ENCODE measurements at regions not wholly inside any gene's neighbourhood (a gene's known extent, or its start where the extent isn't known, plus 50 kb on each side); places are given as distances from the start of the nearest gene placed in this dataset.
A peak's percentile ranks its signal among the peaks of the same experiment; 100 is the strongest.

- no peak for TF ChIP-seq CTCF (IDR thresholded peaks at IDR 0.05)
- ATAC-seq (ENCODE audit: low FRiP score) (peak; percentile 14), DNase-seq (ENCODE audit: low spot score) (no peak)
Observed at GRCh38 chr3:177440456-177441104, 243.3 kb upstream of the TBL1XR1 start.

DNA sequence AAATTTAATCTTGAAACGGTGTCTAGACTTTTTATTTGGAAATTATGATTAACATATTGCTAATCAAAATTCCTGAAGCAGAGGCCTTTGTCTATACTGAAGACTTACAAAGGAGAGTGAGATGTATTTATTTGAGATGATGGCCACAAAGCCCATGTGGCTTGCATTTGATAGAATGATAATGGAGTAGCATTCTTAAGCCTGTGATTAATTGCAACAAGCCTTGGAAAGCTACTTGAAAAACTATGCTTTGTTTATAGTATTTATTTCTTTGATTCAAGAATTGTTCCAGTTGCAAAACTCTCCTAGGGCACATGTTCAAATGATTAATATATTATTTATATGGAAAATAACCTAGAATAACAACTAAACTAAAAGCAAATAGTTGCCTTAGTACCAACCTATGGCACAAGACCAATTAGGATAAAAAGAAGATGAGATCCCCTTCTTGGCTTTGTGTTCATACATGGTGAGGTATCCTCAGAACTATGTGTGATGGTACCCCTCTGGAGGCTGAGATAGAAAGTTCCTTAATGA, 244.1 kb upstream of the TBL1XR1 start:
- no peak for ATAC-seq (ENCODE audit: low FRiP score)
- DNase-seq (ENCODE audit: low spot score), result no peak
- TF ChIP-seq CTCF (IDR thresholded peaks at IDR 0.05), result no peak

GRCh38 chr3:177441813-177442646, 244.7 kb upstream of the TBL1XR1 start:
- no peak for TF ChIP-seq CTCF (IDR thresholded peaks at IDR 0.05)
- no peak for ATAC-seq (ENCODE audit: low FRiP score)
- no peak for DNase-seq (ENCODE audit: low spot score)

DNA sequence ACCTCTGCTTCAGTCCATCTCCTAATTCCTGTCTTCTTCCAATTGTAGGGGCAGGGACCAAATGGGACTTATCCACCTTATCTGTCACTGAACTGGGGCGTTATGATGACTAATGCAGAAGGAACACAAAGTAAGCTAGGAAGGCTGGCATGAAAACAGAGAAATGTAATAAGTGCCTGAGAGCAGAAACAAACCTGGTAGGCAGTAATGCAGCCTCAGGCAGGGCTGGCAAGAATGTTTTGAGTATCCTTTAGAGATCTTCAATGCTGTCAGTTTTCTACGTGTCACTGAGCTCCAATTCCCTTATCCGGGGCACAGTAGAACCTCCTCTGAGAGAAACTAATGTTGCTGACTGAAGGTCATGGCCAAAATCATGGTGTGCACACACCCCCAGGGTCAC, 246.2 kb upstream of the TBL1XR1 start:
- ATAC-seq (ENCODE audit: low FRiP score) (peak; percentile 50), DNase-seq (ENCODE audit: low spot score) (no peak)
- no peak for TF ChIP-seq CTCF (IDR thresholded peaks at IDR 0.05)

- no peak for ATAC-seq (ENCODE audit: low FRiP score)
- TF ChIP-seq CTCF (IDR thresholded peaks at IDR 0.05), result no peak
- DNase-seq (ENCODE audit: low spot score), result no peak
Observed at GRCh38 chr3:177444696-177445095, 247.4 kb upstream of the TBL1XR1 start.

- DNase-seq (ENCODE audit: low spot score), result no peak
- no peak for ATAC-seq (ENCODE audit: low FRiP score)
Observed at GRCh38 chr3:177445549-177445948, 248.3 kb upstream of the TBL1XR1 start.

More at GRCh38 chr3:177445549-177445948, 248.3 kb upstream of the TBL1XR1 start:
- no peak for TF ChIP-seq CTCF (IDR thresholded peaks at IDR 0.05)

All from omental fat pad (tissue), 3 donors.